ENCODE measurements at regions not wholly inside any gene's neighbourhood (a gene's known extent, or its start where the extent isn't known, plus 50 kb on each side); places are given as distances from the start of the nearest gene placed in this dataset.

DNA sequence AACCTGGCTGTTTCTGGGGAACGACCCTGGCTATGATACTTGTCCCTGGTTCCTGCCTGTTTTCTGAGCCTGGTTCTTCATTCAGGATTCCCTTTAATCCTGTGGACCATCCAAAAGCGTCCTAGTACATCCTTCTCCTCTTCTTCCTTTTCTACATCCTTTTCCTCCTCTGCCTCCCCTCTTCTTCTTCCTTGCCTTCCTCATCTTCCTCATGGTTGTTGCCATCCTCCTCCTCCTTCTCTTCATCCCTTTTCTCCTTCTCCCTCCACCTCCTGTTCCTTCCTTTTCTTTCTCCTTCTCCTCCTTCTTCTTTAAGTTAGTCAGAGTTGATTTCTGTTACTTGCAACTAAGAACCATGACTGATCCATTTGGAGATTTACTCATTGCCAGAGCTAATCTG lies 197.8 kb downstream of the FOXD2 start:
- DNase-seq (ENCODE audit: low read depth, low spot score): no peak
- Histone ChIP-seq H3K27ac (ENCODE audit: control insufficient read depth, insufficient read depth, low read length) (no peak overlapping the region), H3K27me3 (ENCODE audit: control insufficient read depth, extremely low read depth, insufficient read depth, low read length) (peaks cover 15% of the 10 kb centered on the region), H3K79me2 (ENCODE audit: control insufficient read depth, insufficient read depth, low read length) (no peaks in the 10 kb centered on the region), H2AFZ (ENCODE audit: control insufficient read depth, low read length) (no peak overlapping the region), H3K9ac (ENCODE audit: control insufficient read depth, extremely low read depth, insufficient read depth, low read length) (no peak overlapping the region), H3K36me3 (ENCODE audit: control insufficient read depth in 2 of 2, extremely low read depth in 1 of 2, insufficient read depth in 2 of 2, low read length in 2 of 2) (no peaks in the 10 kb centered on the region), H3K9me3 (ENCODE audit: control insufficient read depth, low read depth, low read length) (no peaks in the 10 kb centered on the region), H3K9me1 (ENCODE audit: control insufficient read depth, extremely low read depth, insufficient read depth, low read length) (no peaks in the 10 kb centered on the region), H4K20me1 (ENCODE audit: control insufficient read depth, extremely low read depth, insufficient read depth, low read length) (no peaks in the 10 kb centered on the region), H3K4me1 (ENCODE audit: control insufficient read depth, extremely low read depth, insufficient read depth, low read length) (no peaks in the 10 kb centered on the region), H3K4me3 (ENCODE audit: control insufficient read depth in 2 of 3, extremely low read depth in 1 of 3, insufficient read depth in 2 of 3, low read depth in 1 of 3, low read length in 3 of 3) (no peak overlapping the region), H3K4me2 (ENCODE audit: control insufficient read depth, extremely low read depth, insufficient read depth, low read depth, low read length) (no peak overlapping the region)
- no peak for FAIRE-seq
- TF ChIP-seq, protein P1, sequence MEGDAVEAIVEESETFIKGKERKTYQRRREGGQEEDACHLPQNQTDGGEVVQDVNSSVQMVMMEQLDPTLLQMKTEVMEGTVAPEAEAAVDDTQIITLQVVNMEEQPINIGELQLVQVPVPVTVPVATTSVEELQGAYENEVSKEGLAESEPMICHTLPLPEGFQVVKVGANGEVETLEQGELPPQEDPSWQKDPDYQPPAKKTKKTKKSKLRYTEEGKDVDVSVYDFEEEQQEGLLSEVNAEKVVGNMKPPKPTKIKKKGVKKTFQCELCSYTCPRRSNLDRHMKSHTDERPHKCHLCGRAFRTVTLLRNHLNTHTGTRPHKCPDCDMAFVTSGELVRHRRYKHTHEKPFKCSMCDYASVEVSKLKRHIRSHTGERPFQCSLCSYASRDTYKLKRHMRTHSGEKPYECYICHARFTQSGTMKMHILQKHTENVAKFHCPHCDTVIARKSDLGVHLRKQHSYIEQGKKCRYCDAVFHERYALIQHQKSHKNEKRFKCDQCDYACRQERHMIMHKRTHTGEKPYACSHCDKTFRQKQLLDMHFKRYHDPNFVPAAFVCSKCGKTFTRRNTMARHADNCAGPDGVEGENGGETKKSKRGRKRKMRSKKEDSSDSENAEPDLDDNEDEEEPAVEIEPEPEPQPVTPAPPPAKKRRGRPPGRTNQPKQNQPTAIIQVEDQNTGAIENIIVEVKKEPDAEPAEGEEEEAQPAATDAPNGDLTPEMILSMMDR (optimal IDR thresholded peaks at IDR 0.05 in 1 of 3, IDR thresholded peaks at IDR 0.05 in 1 of 3, conservative IDR thresholded peaks at IDR 0.05 in 1 of 3; ENCODE audit: extremely low read depth in 1 of 3, insufficient read depth in 2 of 3, low read length in 3 of 3): no peak
- TF ChIP-seq EZH2 (IDR thresholded peaks at IDR 0.05; ENCODE audit: low read length): no peak
- dilution Hi-C loops (cut with MboI; ENCODE audit: extremely low pct_ligation_motif_present, low sequenced_read_pairs): no loop called here

DNA sequence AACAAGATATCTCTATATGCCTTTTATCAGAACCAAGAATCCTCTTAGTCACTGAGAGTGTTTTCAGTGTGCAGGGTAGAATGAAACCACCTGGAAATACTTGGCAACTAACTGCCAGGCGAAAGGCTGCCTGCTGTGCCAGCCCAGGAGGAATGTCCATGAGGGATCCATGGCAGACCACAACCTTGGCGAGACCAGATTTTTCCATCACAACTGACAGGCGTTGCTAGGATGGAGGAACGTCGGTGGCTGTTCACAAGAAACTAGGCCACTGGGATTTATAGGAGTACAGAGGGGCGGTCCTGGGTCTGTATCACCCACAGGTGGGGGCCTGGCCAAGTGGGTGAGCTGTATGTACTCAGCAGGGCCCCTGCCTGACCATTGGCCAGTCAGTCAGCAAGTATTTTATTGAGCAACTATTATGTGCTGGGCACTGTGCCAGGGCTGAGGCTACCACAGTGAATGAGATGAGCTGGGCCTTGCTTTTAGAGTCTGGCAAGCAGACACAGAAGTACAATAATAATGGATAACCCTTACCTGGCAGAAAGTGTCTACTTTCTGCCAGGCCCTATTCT lies 199.4 kb downstream of the FOXD2 start:
- DNase-seq (ENCODE audit: low read depth, low spot score): no peak
- no peaks in the 10 kb centered on the region for H4K20me1 ChIP-seq (ENCODE audit: control insufficient read depth, extremely low read depth, insufficient read depth, low read length)
- H3K79me2 ChIP-seq (ENCODE audit: control insufficient read depth, insufficient read depth, low read length): no peaks in the 10 kb centered on the region
- dilution Hi-C loops (cut with MboI; ENCODE audit: extremely low pct_ligation_motif_present, low sequenced_read_pairs): no loop called here
- H3K4me1 ChIP-seq (ENCODE audit: control insufficient read depth, extremely low read depth, insufficient read depth, low read length): no peaks in the 10 kb centered on the region
- no peak overlapping the region for H3K4me2 ChIP-seq (ENCODE audit: control insufficient read depth, extremely low read depth, insufficient read depth, low read depth, low read length)
- no peak for TF ChIP-seq EZH2 (IDR thresholded peaks at IDR 0.05; ENCODE audit: low read length)
- TF ChIP-seq, protein P1 (optimal IDR thresholded peaks at IDR 0.05 in 1 of 3, IDR thresholded peaks at IDR 0.05 in 1 of 3, conservative IDR thresholded peaks at IDR 0.05 in 1 of 3; ENCODE audit: extremely low read depth in 1 of 3, insufficient read depth in 2 of 3, low read length in 3 of 3): no peak
- no peak for FAIRE-seq
- no peak overlapping the region for H3K4me3 ChIP-seq (ENCODE audit: control insufficient read depth in 2 of 3, extremely low read depth in 1 of 3, insufficient read depth in 2 of 3, low read depth in 1 of 3, low read length in 3 of 3)
- H2AFZ ChIP-seq (ENCODE audit: control insufficient read depth, low read length): no peak overlapping the region
- H3K27ac ChIP-seq (ENCODE audit: control insufficient read depth, insufficient read depth, low read length): no peak overlapping the region
- no peaks in the 10 kb centered on the region for H3K9me1 ChIP-seq (ENCODE audit: control insufficient read depth, extremely low read depth, insufficient read depth, low read length)
- H3K9ac ChIP-seq (ENCODE audit: control insufficient read depth, extremely low read depth, insufficient read depth, low read length): no peak overlapping the region
- no peaks in the 10 kb centered on the region for H3K9me3 ChIP-seq (ENCODE audit: control insufficient read depth, low read depth, low read length)
- H3K36me3 ChIP-seq (ENCODE audit: control insufficient read depth in 2 of 2, extremely low read depth in 1 of 2, insufficient read depth in 2 of 2, low read length in 2 of 2): no peaks in the 10 kb centered on the region
- H3K27me3 ChIP-seq (ENCODE audit: control insufficient read depth, extremely low read depth, insufficient read depth, low read length): peaks cover 24% of the 10 kb centered on the region
